Iris pigment epithelial cell (primary cell): ENCODE measurements at regions not wholly inside any gene's neighbourhood (a gene's known extent, or its start where the extent isn't known, plus 50 kb on each side); places are given as distances from the start of the nearest gene placed in this dataset.

ENCODE experiments used
- DNase-seq: peaks from one replicate; pipeline ENCODE4 v3.0.0-alpha.2; 2011; ENCODE audit warnings: low read depth

GRCh38 chr14:98999901-99000300 lies 272.1 kb downstream of the BCL11B start:
- no peak for DNase-seq

DNA sequence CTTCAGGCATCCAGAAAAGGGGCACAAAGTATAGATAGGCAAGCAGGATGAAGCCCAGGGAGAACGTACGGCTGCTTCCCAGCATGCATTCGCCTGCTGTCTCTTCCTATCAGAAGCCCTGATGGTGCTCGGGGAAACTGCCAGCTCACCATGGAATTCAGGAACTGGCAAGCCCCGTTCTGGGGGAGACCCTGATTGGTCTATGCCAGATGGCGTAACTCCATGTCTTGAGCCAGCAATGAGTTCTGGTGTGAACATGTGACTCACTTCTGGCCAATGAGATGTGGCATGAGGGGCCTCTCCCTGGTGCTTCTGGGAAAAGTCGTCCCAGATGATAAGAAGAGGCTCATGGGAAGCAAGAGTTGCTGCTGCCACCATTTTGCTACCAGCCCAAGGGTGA lies 270.8 kb downstream of the BCL11B start:
- DNase-seq, result no peak

- DNase-seq, result no peak
These were observed 268.4 kb downstream of the BCL11B start for GRCh38 chr14:99003646-99004045.

DNA sequence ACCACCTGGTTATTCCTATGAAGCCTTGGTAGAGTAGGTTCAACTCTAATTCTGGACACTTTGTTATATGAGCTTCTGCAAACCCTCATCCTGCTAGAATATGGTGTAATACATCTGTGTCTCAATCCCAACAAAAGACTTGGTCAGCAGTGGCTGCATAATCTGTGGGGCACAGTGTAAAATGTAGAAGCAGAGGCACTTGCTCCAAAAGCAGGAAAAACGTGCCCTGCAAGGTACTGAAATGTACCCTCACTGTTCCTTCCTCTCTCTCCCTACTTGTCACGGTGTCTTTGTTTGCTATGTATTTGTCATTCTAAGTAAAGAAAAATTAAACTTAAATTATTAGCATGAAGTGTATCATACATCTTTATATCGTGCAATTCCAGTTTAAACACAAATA lies 267.9 kb downstream of the BCL11B start:
- DNase-seq, result no peak

DNA sequence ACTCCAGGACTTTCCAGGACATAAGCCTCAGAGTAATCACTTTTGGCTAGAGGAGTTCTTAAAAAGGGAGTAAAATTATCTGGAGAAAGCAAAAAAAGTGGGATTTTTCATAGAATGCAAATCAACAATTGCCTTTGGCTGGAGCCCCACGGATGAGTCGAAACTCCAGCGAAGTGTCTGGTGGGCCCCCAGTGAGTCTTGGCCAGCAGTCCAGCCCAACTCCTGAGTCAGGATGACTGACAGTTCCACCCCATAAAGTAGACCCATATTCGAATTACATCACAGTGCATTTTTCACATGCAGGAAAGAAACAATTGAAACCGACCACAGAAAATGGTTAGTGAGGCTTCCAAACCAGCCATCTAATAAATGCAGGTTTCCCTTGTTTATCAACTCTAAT lies 265.7 kb downstream of the BCL11B start:
- no peak for DNase-seq

- no peak for DNase-seq
These were observed 264.2 kb downstream of the BCL11B start for GRCh38 chr14:99007795-99008194.

GRCh38 chr14:99009871-99010270 lies 262.1 kb downstream of the BCL11B start:
- DNase-seq, result no peak

DNA sequence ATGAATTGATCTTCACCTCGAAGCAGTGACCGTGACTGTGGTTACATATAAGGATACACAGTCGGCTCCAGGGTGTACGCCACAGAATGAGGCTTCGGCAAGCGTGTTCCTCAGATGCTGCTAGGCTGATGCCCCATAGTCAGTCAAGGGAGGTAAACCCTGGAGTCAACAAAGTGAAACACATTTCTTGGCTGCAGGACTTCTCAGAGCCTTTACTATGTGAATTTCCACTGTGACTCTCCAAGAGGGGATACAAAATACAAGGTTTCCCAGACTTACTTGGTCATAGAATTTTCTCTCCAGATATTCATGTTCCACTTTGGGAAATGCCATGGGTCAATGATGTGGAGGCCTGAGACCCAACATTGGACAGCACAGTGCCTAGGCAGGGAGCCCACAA lies 260.6 kb downstream of the BCL11B start:
- no peak for DNase-seq

DNA sequence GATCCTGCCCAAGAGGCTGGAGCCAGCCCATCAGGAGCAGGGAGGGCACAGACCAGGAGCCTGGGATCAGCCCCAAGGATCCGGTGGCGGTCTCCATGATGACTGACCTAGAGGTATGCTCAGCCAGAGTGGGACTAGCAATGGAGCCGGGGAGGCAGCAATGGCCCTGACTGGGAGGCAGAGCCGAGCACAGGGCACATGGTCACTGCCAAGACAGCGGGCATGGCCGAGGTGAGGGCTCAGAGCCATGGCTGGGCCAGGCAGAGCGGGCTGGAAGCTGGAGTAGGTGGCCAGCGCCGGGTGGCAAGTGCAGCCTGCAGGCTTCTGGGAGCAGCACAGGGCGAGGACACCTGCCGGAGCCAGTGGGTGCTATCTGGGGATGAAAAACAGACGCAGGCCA lies 259.3 kb downstream of the BCL11B start:
- DNase-seq, result no peak

GRCh38 chr14:99015833-99016232 lies 256.2 kb downstream of the BCL11B start:
- no peak for DNase-seq

DNA sequence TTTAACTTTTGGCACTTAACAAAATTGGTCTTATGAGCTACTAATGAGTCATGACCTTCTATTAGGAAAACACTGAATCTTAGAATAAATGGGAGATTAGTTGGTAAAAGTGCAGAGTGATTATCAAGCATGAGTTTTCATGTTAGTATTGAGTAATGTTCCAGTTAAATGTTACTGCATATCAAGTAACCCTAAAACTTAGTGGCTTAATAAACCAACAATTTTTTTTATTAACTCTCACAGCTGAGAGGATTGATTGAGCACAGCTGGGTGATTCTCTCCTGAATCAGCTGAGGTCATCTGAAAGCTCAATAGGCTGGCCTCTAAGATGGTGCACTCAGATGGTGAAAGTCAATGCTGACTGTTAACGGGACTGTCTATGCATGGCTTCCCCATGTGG lies 248.6 kb downstream of the BCL11B start:
- no peak for DNase-seq

- DNase-seq, result no peak
These were observed 247.1 kb downstream of the BCL11B start for GRCh38 chr14:99024926-99025325.

- no peak for DNase-seq
These were observed 246.6 kb downstream of the BCL11B start for GRCh38 chr14:99025418-99025817.

GRCh38 chr14:99026471-99026870 lies 245.5 kb downstream of the BCL11B start:
- no peak for DNase-seq

- DNase-seq, result no peak
These were observed 244.0 kb downstream of the BCL11B start for GRCh38 chr14:99028041-99028440.

GRCh38 chr14:99028521-99028920 lies 243.5 kb downstream of the BCL11B start:
- no peak for DNase-seq

DNA sequence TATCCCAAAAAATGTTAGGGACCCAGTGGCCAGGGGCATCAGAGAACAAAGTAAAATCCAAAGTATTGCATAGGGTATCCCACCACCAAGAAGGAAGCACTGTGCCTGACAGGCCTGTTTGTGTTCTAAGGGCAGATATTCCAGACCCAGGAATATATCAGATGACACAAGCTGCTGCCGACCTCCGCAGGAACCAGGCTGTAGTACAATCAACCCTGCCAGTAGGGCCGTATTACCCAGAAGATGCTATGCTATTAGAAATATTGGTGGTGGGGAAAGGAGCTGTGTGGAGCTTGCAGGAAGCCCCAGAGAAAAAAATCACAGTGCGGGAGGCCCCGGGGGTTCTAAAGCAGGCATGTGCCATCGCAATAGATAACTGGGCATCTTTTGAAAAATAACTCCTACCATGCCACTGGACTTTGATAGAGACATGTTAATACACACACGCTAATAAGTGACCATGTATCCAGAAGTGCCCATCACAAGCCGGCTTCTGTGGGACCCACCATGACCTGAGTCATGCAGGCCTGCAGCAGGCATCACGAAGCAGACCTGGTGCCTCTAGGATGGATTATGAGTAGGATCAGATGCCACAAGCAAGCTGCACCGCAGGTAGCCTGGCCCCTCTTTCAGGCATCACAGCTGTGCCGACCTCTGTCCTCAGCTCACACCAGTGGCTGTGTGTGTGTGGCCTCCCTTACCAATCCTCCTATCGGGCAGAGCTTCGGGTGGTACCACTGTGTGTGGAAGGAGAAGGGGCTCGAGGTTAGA lies 242.7 kb downstream of the BCL11B start:
- no peak for DNase-seq

- DNase-seq, result no peak
These were observed 242.1 kb downstream of the BCL11B start for GRCh38 chr14:99029916-99030305.

GRCh38 chr14:99030454-99030853 lies 241.5 kb downstream of the BCL11B start:
- DNase-seq, result no peak

GRCh38 chr14:99032759-99033158 lies 239.2 kb downstream of the BCL11B start:
- DNase-seq, result no peak

DNA sequence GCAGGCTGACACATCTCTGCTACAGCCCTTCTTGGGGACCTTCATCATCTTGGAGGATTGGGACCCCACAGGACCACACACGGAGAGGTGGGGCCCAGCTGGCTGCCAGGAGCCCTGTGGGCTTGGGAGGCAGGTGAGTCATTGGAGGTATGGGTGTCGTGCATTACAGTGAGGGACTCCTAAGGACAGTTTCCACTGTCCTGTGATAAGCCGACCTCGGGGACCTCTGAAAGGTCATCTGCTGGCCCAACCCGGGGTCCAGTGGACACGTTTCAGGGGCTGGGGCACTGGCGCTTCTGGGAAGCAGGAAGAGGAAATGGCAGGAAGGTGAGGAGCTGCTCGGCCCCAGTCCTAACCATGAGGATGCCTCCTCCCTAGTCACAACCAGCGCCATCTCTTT lies 238.0 kb downstream of the BCL11B start:
- DNase-seq, result no peak

DNA sequence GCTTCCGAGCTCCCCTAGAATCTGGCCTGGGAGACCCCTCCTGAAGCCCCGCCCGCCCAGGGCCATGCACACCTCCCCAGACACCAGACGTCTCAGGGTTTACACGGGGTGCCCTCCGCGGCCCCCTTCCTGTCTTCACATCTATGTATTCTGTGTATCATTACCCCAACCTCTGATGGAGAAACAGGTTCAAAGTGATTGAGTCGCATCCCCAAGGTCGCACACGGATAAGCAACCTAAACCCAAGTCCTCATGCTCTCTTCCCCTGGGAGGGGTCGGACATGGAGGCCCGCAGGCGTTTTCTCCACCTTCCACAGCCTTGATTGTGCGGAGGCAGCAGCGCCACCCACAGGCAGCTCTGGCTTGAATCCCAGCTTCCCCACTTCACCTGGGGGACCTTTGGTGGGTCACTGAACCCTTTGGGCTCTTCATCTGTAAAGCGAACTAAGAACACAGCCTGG lies 237.3 kb downstream of the BCL11B start:
- no peak for DNase-seq

DNA sequence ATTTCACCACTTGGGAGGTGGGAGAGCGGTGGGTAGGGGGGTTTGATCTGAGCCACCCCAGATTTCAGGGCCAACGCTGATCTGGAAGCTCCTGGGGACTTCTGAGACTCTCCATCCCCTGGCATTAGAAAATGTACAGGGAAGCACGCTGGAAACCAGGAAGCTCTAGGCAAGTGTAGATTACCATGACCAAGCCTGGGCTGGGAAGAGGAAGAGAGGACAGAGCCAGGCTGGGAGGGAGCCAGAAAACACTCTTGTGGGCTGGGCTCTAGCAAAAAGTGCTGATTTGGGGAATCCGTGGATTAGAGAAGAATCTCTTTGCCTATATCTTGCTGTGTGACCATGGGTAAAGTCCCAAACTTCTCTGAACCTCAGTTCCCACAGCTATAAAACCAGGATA lies 236.7 kb downstream of the BCL11B start:
- DNase-seq, result no peak
